Parathyroid adenoma (tissue), 2 donors: ENCODE measurements at regions not wholly inside any gene's neighbourhood (a gene's known extent, or its start where the extent isn't known, plus 50 kb on each side); places are given as distances from the start of the nearest gene placed in this dataset.

Experiments used
- H2AFZ ChIP-seq: fragments of 300-600 bp; sonication (generic); one replicate; pipeline ENCODE4 v1.7.0; 2017; ENCODE audit warnings: antibody characterized with exemption, mild to moderate bottlenecking
- H3K27ac ChIP-seq: fragments of 300-600 bp; sonication (generic); one replicate; pipeline ENCODE4 v1.7.0; 2017
- H3K27me3 ChIP-seq: fragments of 300-600 bp; sonication (generic); one replicate; pipeline ENCODE4 v1.7.0; 2017; ENCODE audit warnings: low read length; ENCODE audit not compliant: control insufficient read depth, insufficient read depth
- H3K36me3 ChIP-seq: fragments of 300-600 bp; sonication (generic); one replicate; pipeline ENCODE4 v1.7.0; 2017; ENCODE audit warnings: low read length; ENCODE audit not compliant: control insufficient read depth, insufficient read depth
- H3K4me1 ChIP-seq: fragments of 300-600 bp; sonication (generic); one replicate; pipeline ENCODE4 v1.7.0; 2017; ENCODE audit warnings: control low read depth
- H3K4me2 ChIP-seq: fragments of 300-600 bp; sonication (generic); one replicate; pipeline ENCODE4 v1.7.0; 2017; ENCODE audit warnings: low read length
- H3K4me3 ChIP-seq: fragments of 300-600 bp; sonication (generic); one replicate; pipeline ENCODE4 v1.7.0; 2017; ENCODE audit warnings: low read depth, low read length
- H3K79me2 ChIP-seq: fragments of 300-600 bp; sonication (generic); one replicate; pipeline ENCODE4 v1.7.0; 2017; ENCODE audit warnings: control low read depth
- H3K9ac ChIP-seq: fragments of 300-600 bp; sonication (generic); one replicate; pipeline ENCODE4 v1.7.0; 2017; ENCODE audit warnings: mild to moderate bottlenecking
- H3K9me3 ChIP-seq: fragments of 300-600 bp; sonication (generic); one replicate; pipeline ENCODE4 v1.7.0; 2017; ENCODE audit warnings: low read length; ENCODE audit not compliant: control insufficient read depth
- CTCF ChIP-seq: fragments of 300-600 bp; sonication (generic); IDR thresholded peaks from one replicate; pipeline ENCODE4 v1.7.0; 2017; ENCODE audit warnings: antibody characterized with exemption, mild to moderate bottlenecking
- donor health status: primary hyperparathyroidism.

DNA sequence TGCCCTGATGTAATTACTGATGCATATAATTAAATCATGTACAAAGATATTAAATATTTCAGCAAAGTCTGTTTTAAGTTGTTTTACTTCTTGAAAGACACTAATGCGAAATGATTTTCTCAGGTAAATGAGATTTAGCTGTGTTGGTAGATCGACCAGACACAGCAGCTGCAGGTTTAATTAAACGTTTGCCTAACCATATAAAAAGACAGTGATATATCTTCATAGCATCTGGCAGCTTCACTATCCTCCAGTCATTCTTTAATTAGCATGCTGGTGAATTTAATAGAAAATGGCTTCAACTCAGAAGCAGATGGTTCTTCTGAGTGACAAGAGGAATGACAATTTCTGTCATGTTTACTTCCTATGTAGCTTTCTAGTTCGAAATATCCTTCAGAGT is 69.3 kb downstream of the NHLRC3 start:
- no peaks in the 10 kb centered on the region for H3K4me1 ChIP-seq
- no peaks in the 10 kb centered on the region for H3K36me3 ChIP-seq
- no peak overlapping the region for H2AFZ ChIP-seq
- no peak overlapping the region for H3K9ac ChIP-seq
- H3K27ac ChIP-seq: no peak overlapping the region
- TF ChIP-seq CTCF: no peak
- no peaks in the 10 kb centered on the region for H3K79me2 ChIP-seq
- no peak overlapping the region for H3K4me3 ChIP-seq
- H3K27me3 ChIP-seq: no peaks in the 10 kb centered on the region
- H3K9me3 ChIP-seq: no peaks in the 10 kb centered on the region
- no peak overlapping the region for H3K4me2 ChIP-seq

DNA sequence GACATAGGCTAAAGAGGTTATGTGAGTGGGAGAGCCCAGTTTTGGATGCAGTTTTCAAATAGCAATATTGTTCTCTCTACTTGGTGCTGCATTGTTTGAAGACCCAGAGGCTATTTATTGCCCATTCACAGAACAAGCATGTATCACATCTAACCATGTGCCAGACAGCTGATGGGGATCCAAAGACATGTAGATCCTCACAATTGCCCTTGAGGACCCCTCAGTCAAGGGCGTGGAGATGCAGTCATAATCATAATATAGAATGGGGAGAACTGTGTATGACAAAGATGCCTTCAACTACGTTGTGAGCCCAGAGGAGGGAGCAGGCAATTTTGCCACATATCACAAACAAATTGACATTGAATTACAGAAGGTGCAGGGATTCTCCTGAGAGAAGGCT is 70.5 kb downstream of the NHLRC3 start:
- no peak overlapping the region for H2AFZ ChIP-seq
- H3K9ac ChIP-seq: no peak overlapping the region
- no peaks in the 10 kb centered on the region for H3K4me1 ChIP-seq
- no peak overlapping the region for H3K4me3 ChIP-seq
- no peaks in the 10 kb centered on the region for H3K9me3 ChIP-seq
- no peak overlapping the region for H3K4me2 ChIP-seq
- H3K79me2 ChIP-seq: no peaks in the 10 kb centered on the region
- H3K36me3 ChIP-seq: no peaks in the 10 kb centered on the region
- H3K27ac ChIP-seq: no peak overlapping the region
- no peak for TF ChIP-seq CTCF
- no peaks in the 10 kb centered on the region for H3K27me3 ChIP-seq

DNA sequence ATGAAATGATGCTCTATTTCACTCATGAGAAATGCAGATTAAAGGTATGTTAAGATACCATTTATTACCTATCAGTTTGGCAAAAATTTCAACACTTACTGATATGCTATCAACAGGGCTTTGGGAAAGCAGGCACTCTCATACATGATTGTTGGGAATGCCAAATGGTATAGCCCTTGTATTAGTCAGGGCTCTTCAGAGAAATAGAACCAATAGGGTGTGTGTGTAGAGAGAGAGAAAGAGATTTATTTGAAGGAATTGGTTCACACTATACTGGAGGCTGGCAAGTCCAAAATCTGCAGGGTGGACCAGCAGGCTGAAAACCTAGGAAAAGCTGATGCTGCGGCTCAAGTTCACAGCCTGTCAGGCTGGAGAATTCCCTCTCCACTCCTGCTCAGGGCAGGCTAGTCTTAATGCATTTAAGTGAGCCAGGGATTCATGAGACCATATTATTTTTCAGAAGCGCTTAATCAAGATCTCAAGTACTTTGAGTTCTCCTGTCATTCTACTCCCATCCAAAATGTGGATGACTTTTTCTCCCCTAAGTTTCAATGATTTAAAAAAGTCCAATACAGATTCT is 72.4 kb downstream of the NHLRC3 start:
- no peak for TF ChIP-seq CTCF
- Histone ChIP-seq H3K27ac (no peak overlapping the region), H3K36me3 (no peaks in the 10 kb centered on the region), H3K4me2 (no peak overlapping the region), H3K79me2 (no peaks in the 10 kb centered on the region), H3K9ac (no peak overlapping the region), H2AFZ (no peak overlapping the region), H3K27me3 (no peaks in the 10 kb centered on the region), H3K4me3 (no peak overlapping the region), H3K9me3 (no peaks in the 10 kb centered on the region), H3K4me1 (no peaks in the 10 kb centered on the region)

DNA sequence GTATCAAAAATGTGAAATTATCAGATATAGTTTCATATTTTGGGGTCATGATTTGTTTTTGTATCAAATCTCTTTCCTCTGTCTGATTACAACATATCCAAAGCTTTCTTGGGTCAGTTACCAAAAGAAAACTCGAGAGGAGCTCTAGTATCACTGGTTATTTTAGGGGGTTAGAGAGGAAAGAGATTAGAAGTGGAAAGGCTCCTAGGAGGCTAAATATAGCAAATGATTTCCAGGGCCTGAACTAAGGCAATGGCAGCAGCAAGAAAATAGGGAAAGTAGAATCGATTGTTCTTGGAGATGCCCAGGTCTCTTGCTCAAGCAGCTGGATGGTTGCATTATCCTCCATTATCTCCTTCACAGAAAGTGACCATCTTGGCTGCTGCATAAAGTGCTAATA is 72.9 kb downstream of the NHLRC3 start:
- Histone ChIP-seq H3K36me3 (no peaks in the 10 kb centered on the region), H3K9me3 (no peaks in the 10 kb centered on the region), H3K27me3 (no peaks in the 10 kb centered on the region), H3K9ac (no peak overlapping the region), H3K79me2 (no peaks in the 10 kb centered on the region), H3K4me2 (no peak overlapping the region), H3K4me1 (no peaks in the 10 kb centered on the region), H3K27ac (no peak overlapping the region), H3K4me3 (no peak overlapping the region), H2AFZ (no peak overlapping the region)
- no peak for TF ChIP-seq CTCF

- H3K27ac ChIP-seq: no peak overlapping the region
- no peak overlapping the region for H2AFZ ChIP-seq
- H3K9ac ChIP-seq: no peak overlapping the region
- no peaks in the 10 kb centered on the region for H3K4me1 ChIP-seq
- no peak for TF ChIP-seq CTCF
- H3K4me2 ChIP-seq: no peak overlapping the region
- H3K79me2 ChIP-seq: no peaks in the 10 kb centered on the region
- no peaks in the 10 kb centered on the region for H3K9me3 ChIP-seq
- no peaks in the 10 kb centered on the region for H3K27me3 ChIP-seq
- H3K4me3 ChIP-seq: no peak overlapping the region
- H3K36me3 ChIP-seq: no peaks in the 10 kb centered on the region
Measured at GRCh38 chr13:39119422-39119821, 81.2 kb downstream of the NHLRC3 start.
